Endothelial cell of umbilical vein (primary cell): ENCODE measurements at regions not wholly inside any gene's neighbourhood (a gene's known extent, or its start where the extent isn't known, plus 50 kb on each side); places are given as distances from the start of the nearest gene placed in this dataset.

Experiments
- BruUV-seq: library from RNA; stranded (reverse); fragments of 400-500 nt; replicated peaks from 2 replicates; lab custom pipeline; 2021; lab: Mats Ljungman, UMichigan
- CTCF ChIA-PET: fragments of 300-600, 350-600 bp; sonication (Branson Sonifier 250); formaldehyde crosslinking; loops from one replicate; lab custom pipeline; 2021; ENCODE audit warnings: antibody characterized with exemption, inconsistent platforms; lab: Charles Lee
- POLR2A ChIA-PET: fragments of 300-600, 350-600 bp; sonication (Branson Sonifier 250); formaldehyde crosslinking; loops from one replicate; lab custom pipeline; 2021; ENCODE audit warnings: antibody characterized with exemption, inconsistent platforms; lab: Charles Lee
- DNase-seq: peaks from one replicate; pipeline ENCODE4 v3.0.0-alpha.2; 2011; ENCODE audit warnings: low read depth, low spot score
- FAIRE-seq: peaks from 2 replicates; lab custom pipeline; 2011; peaks lifted over from hg19 to GRCh38; lab: Jason Lieb, UNC
- H2AFZ ChIP-seq: 2 replicates; pipeline ENCODE4 v1.6.0; 2012; ENCODE audit warnings: low read depth, low read length, control low read depth, inconsistent platforms
- H3K27ac ChIP-seq: 2 replicates; pipeline ENCODE4 v1.5.1; 2011; ENCODE audit warnings: low read depth, mild to moderate bottlenecking, control low read depth, low read length, moderate library complexity; ENCODE audit not compliant: insufficient read depth
- H3K27me3 ChIP-seq, 2 experiments: 2 replicates each; pipeline versions ENCODE4 v1.6.0 to v1.6.1; 2011; ENCODE audit warnings: low read length in 2 of 2, mixed read lengths in 1 of 2; ENCODE audit not compliant: control insufficient read depth in 2 of 2, insufficient read depth in 2 of 2
- H3K36me3 ChIP-seq, 2 experiments: 2 replicates in 1 of 2; 3 replicates in 1 of 2; pipeline ENCODE4 v1.5.1; 2011; ENCODE audit warnings: low read length in 2 of 2, mild to moderate bottlenecking in 1 of 2, moderate library complexity in 1 of 2; ENCODE audit not compliant: control insufficient read depth in 2 of 2, insufficient read depth in 2 of 2; ENCODE audit errors: extremely low read depth in 1 of 2
- H3K4me1 ChIP-seq: 3 replicates; pipeline ENCODE4 v1.5.1; 2011; ENCODE audit warnings: mild to moderate bottlenecking, low read length; ENCODE audit not compliant: control insufficient read depth, insufficient read depth; ENCODE audit errors: extremely low read depth
- H3K4me2 ChIP-seq: 2 replicates; pipeline ENCODE4 v1.6.1; 2011; ENCODE audit warnings: low read length, control low read depth, mixed read lengths; ENCODE audit not compliant: insufficient read depth
- H3K4me3 ChIP-seq, 3 experiments: fragments of 200-600 bp in 1 of 3; sonication (generic), shearing (Covaris generic) in 1 of 3; replicated peaks in 1 of 3; 2 replicates each; pipeline ENCODE4 v1.5.1; 2011 to 2016; ENCODE audit warnings: control low read depth in 3 of 3, low read length in 3 of 3, mild to moderate bottlenecking in 2 of 3, inconsistent platforms in 1 of 3, low read depth in 1 of 3, moderate library complexity in 1 of 3; ENCODE audit not compliant: insufficient read depth in 1 of 3
- H3K79me2 ChIP-seq: 2 replicates; pipeline ENCODE4 v1.6.0; 2012; ENCODE audit warnings: low read length, inconsistent platforms; ENCODE audit not compliant: control insufficient read depth, insufficient read depth
- H3K9ac ChIP-seq: replicated peaks from 2 replicates; pipeline ENCODE3; 2011; ENCODE audit warnings: low read length, control low read depth; ENCODE audit not compliant: insufficient read depth; ENCODE audit errors: extremely low read depth
- H3K9me1 ChIP-seq: replicated peaks from 3 replicates; pipeline ENCODE4 v1.6.0; 2011; ENCODE audit warnings: mild to moderate bottlenecking, low read length; ENCODE audit not compliant: control insufficient read depth, insufficient read depth; ENCODE audit errors: extremely low read depth
- H3K9me3 ChIP-seq: replicated peaks from 2 replicates; pipeline ENCODE4 v1.5.1; 2012; ENCODE audit warnings: low read length, inconsistent platforms; ENCODE audit not compliant: control insufficient read depth, insufficient read depth
- H4K20me1 ChIP-seq: replicated peaks from 2 replicates; pipeline ENCODE3; 2011; ENCODE audit warnings: mild to moderate bottlenecking, low read length; ENCODE audit not compliant: control insufficient read depth, insufficient read depth; ENCODE audit errors: extremely low read depth
- CTCF ChIP-seq, 2 donors: IDR thresholded peaks; 1 replicate in 1 of 2; 2 replicates in 1 of 2; pipeline ENCODE4 v1.5.1; 2011; ENCODE audit warnings: low read length in 2 of 2, mild to moderate bottlenecking in 2 of 2, moderate library complexity in 2 of 2, control low read depth in 1 of 2, inconsistent platforms in 1 of 2, low read depth in 1 of 2; ENCODE audit not compliant: insufficient read depth in 1 of 2; ENCODE audit errors: extremely low read depth in 1 of 2
- EZH2 ChIP-seq: IDR thresholded peaks from 2 replicates; pipeline ENCODE4 v1.6.1; 2012; ENCODE audit warnings: borderline replicate concordance, low read depth, mild to moderate bottlenecking, moderate library complexity, low read length, inconsistent platforms; ENCODE audit not compliant: severe bottlenecking
- FOS ChIP-seq: IDR thresholded peaks from 2 replicates; pipeline ENCODE4 v1.6.1; 2011; ENCODE audit warnings: mild to moderate bottlenecking, low read length, moderate library complexity, borderline replicate concordance; ENCODE audit not compliant: insufficient read depth
- GATA2 ChIP-seq: IDR thresholded peaks from 2 replicates; pipeline ENCODE4 v1.7.0; 2011; ENCODE audit warnings: low read depth, mild to moderate bottlenecking, moderate library complexity, mixed read lengths, low read length; ENCODE audit not compliant: insufficient read length, insufficient read depth
- JUN ChIP-seq: IDR thresholded peaks from 2 replicates; pipeline ENCODE4 v1.6.1; 2011; ENCODE audit warnings: borderline replicate concordance, low read depth; ENCODE audit not compliant: insufficient read length, insufficient read depth
- MAX ChIP-seq: IDR thresholded peaks from 2 replicates; pipeline ENCODE4 v1.6.1; 2011; ENCODE audit not compliant: insufficient read depth, insufficient read length
- MYC ChIP-seq: IDR thresholded peaks from one replicate; pipeline ENCODE4 v1.6.1; 2011; ENCODE audit warnings: mild to moderate bottlenecking, low read depth, low read length
- POLR2A ChIP-seq: IDR thresholded peaks from 2 replicates; pipeline ENCODE4 v1.6.1; 2012; ENCODE audit warnings: low read depth, mild to moderate bottlenecking, control low read depth, low read length
- POLR2AphosphoS5 ChIP-seq: IDR thresholded peaks from 2 replicates; pipeline ENCODE4 v1.6.1; 2012; ENCODE audit warnings: low read depth, mild to moderate bottlenecking, control low read depth, low read length, moderate library complexity; ENCODE audit not compliant: insufficient read depth
- dilution Hi-C: fragments of 300-500 bp; cut with MboI; formaldehyde crosslinking; loops from one replicate; pipeline ENCODE4 v1.15.0; 2019; ENCODE audit warnings: low sequenced_read_pairs; ENCODE audit not compliant: extremely low pct_ligation_motif_present
- intact Hi-C: fragments of 100-400 bp; cut with micrococcal nuclease; formaldehyde crosslinking; loops from one replicate; pipeline ENCODE4 v1.10.0; 2022

- Histone ChIP-seq H4K20me1 (no peaks in the 10 kb centered on the region), H3K9me1 (no peaks in the 10 kb centered on the region), H3K79me2 (no peaks in the 10 kb centered on the region), H3K4me1 (no peaks in the 10 kb centered on the region), H3K9ac (no peak overlapping the region), H3K27me3 (no peaks in the 10 kb centered on the region), H3K9me3 (no peaks in the 10 kb centered on the region), H3K4me3 (no peak overlapping the region), H3K27ac (no peak overlapping the region), H3K36me3 (no peaks in the 10 kb centered on the region), H2AFZ (no peak overlapping the region), H3K4me2 (no peak overlapping the region)
- no peak for FAIRE-seq
- ChIA-PET POLR2A (no interaction called here), CTCF (no interaction called here)
- no peak for DNase-seq
- intact Hi-C loops (no loop called here), dilution Hi-C loops (no loop called here)
- TF ChIP-seq POLR2AphosphoS5: no peak
- TF ChIP-seq MAX: no peak
- TF ChIP-seq JUN: no peak
- TF ChIP-seq POLR2A: no peak
- TF ChIP-seq MYC: no peak
- no peak for TF ChIP-seq CTCF (IDR thresholded peaks at IDR 0.05; ENCODE audit: extremely low read depth in 1 of 2, insufficient read depth in 1 of 2, low read depth in 1 of 2, low read length in 2 of 2)
- TF ChIP-seq GATA2: no peak
- TF ChIP-seq FOS: no peak
- TF ChIP-seq EZH2: no peak
- BruUV-seq: no TSS peak
These were observed 416.6 kb upstream of the ARX start for GRCh38 chrX:25432396-25432795.
